ENCODE measurements at regions not wholly inside any gene's neighbourhood (a gene's known extent, or its start where the extent isn't known, plus 50 kb on each side); places are given as distances from the start of the nearest gene placed in this dataset.

DNA sequence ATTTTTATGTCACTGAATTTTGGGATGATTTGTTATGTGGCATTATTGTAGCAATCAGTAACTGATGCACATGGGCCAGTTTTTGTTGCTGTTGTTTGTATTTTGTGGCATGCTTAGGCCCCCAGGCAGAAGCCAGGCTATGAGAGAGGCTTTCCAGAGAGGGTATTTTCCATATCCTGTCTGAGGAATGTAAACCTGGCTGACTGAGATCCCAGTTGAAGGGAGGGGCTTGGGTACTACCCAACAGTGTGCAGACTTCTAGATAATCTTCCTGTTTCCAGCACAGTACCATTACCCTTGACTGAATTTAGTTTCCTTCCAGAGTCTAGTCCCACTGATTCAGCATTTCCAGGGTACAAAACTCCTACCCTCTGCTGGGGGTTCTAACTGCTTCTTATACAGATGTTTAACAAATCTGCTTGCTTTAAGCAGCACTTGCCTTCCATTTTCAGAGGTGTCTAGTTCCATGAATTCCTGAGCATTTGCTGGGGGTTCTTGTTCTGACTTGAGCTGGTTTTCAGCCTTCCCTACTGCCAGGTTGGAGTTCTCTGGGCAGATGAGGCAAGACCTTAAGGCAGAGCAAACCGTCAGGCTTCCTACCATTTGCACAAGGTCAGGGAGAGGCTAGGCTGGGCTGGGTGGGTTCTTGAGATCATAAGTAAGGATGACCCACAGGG lies 104.7 kb upstream of the EGFL6 start:
- Histone ChIP-seq H3K36me3 (ENCODE audit: control insufficient read depth in 2 of 3, insufficient read depth in 3 of 3, low read length in 3 of 3) (no peaks in the 10 kb centered on the region), H3K9me3 (ENCODE audit: control insufficient read depth in 2 of 3, insufficient read depth in 1 of 3, low read length in 3 of 3) (no peaks in the 10 kb centered on the region), H3K9ac (ENCODE audit: low read length in 3 of 3) (no peak overlapping the region), H3K4me1 (ENCODE audit: control insufficient read depth in 2 of 3, insufficient read depth in 2 of 3, low read depth in 1 of 3, low read length in 3 of 3) (no peaks in the 10 kb centered on the region), H3K27ac (ENCODE audit: low read depth in 2 of 2, low read length in 2 of 2) (no peak overlapping the region), H3K27me3 (ENCODE audit: control insufficient read depth, insufficient read depth, low read length) (peaks cover 4% of the 10 kb centered on the region), H3K4me3 (ENCODE audit: low read length in 3 of 3) (no peak overlapping the region)
- intact Hi-C loops (cut with DNase I): no loop called here
- FAIRE-seq (no peak), DNase-seq (no peak)
- TF ChIP-seq, protein P1, sequence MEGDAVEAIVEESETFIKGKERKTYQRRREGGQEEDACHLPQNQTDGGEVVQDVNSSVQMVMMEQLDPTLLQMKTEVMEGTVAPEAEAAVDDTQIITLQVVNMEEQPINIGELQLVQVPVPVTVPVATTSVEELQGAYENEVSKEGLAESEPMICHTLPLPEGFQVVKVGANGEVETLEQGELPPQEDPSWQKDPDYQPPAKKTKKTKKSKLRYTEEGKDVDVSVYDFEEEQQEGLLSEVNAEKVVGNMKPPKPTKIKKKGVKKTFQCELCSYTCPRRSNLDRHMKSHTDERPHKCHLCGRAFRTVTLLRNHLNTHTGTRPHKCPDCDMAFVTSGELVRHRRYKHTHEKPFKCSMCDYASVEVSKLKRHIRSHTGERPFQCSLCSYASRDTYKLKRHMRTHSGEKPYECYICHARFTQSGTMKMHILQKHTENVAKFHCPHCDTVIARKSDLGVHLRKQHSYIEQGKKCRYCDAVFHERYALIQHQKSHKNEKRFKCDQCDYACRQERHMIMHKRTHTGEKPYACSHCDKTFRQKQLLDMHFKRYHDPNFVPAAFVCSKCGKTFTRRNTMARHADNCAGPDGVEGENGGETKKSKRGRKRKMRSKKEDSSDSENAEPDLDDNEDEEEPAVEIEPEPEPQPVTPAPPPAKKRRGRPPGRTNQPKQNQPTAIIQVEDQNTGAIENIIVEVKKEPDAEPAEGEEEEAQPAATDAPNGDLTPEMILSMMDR (IDR thresholded peaks at IDR 0.05; ENCODE audit: borderline replicate concordance, extremely low read depth, insufficient read depth): no peak

DNA sequence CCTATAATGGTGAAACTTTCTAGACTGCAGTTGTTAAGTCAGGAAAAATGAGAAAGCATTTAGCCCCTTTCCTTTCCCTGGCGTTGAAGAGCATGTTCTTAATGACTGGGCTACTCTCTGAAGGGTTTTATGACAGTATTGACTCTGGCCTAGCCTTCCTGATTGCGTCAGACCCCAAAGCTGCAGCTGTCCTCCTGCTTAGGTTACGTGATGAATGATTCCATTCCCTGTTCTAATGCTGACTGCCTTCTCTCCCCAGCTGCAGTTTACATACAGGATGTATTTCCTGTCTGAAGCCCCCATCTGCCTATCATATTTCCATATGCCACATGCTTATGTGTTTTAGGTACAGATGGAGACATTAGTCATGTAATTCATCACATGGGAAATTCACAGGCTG lies 105.8 kb upstream of the EGFL6 start:
- DNase-seq (peak in 4 of 5 donors; percentile 25 to 78 (median 47)), FAIRE-seq (no peak)
- Histone ChIP-seq H3K4me1 (ENCODE audit: control insufficient read depth in 2 of 3, insufficient read depth in 2 of 3, low read depth in 1 of 3, low read length in 3 of 3) (no peaks in the 10 kb centered on the region), H3K9ac (ENCODE audit: low read length in 3 of 3) (no peak overlapping the region), H3K27ac (ENCODE audit: low read depth in 2 of 2, low read length in 2 of 2) (no peak overlapping the region), H3K36me3 (ENCODE audit: control insufficient read depth in 2 of 3, insufficient read depth in 3 of 3, low read length in 3 of 3) (no peaks in the 10 kb centered on the region), H3K27me3 (ENCODE audit: control insufficient read depth, insufficient read depth, low read length) (peaks cover 4% of the 10 kb centered on the region), H3K4me3 (ENCODE audit: low read length in 3 of 3) (no peak overlapping the region), H3K9me3 (ENCODE audit: control insufficient read depth in 2 of 3, insufficient read depth in 1 of 3, low read length in 3 of 3) (no peaks in the 10 kb centered on the region)
- intact Hi-C loops (cut with DNase I): no loop called here
- TF ChIP-seq, protein P1 (IDR thresholded peaks at IDR 0.05; ENCODE audit: borderline replicate concordance, extremely low read depth, insufficient read depth): no peak

DNA sequence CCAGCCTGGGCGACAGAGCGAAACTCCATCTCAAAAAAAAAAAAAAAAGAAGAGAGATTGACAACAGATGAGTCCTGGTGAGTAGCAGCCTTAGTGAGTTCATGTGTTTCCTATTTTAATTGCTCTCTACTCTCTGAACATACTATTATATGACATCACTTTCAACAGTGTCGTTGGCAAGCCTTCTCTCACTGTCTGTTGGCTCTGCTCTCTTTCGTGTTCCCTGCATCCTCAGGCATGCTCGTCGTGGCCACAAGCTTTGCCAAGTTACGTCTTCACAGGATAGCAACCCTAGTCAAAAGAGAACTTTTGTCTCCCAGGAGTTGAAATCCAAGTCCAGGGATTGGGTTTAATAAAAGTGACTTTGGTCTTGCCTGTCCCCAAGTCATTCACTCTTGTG lies 117.1 kb upstream of the EGFL6 start:
- Histone ChIP-seq H3K4me3 (ENCODE audit: low read length in 3 of 3) (no peak overlapping the region), H3K9me3 (ENCODE audit: control insufficient read depth in 2 of 3, insufficient read depth in 1 of 3, low read length in 3 of 3) (no peaks in the 10 kb centered on the region), H3K9ac (ENCODE audit: low read length in 3 of 3) (no peak overlapping the region), H3K4me1 (ENCODE audit: control insufficient read depth in 2 of 3, insufficient read depth in 2 of 3, low read depth in 1 of 3, low read length in 3 of 3) (no peaks in the 10 kb centered on the region), H3K36me3 (ENCODE audit: control insufficient read depth in 2 of 3, insufficient read depth in 3 of 3, low read length in 3 of 3) (no peaks in the 10 kb centered on the region), H3K27ac (ENCODE audit: low read depth in 2 of 2, low read length in 2 of 2) (no peak overlapping the region), H3K27me3 (ENCODE audit: control insufficient read depth, insufficient read depth, low read length) (peaks cover 4% of the 10 kb centered on the region)
- FAIRE-seq: no peak
- TF ChIP-seq, protein P1 (IDR thresholded peaks at IDR 0.05; ENCODE audit: borderline replicate concordance, extremely low read depth, insufficient read depth): no peak
- intact Hi-C loops (cut with DNase I): no loop called here
- no peak for DNase-seq

- Histone ChIP-seq H3K4me1 (ENCODE audit: control insufficient read depth in 2 of 3, insufficient read depth in 2 of 3, low read depth in 1 of 3, low read length in 3 of 3) (no peaks in the 10 kb centered on the region), H3K27me3 (ENCODE audit: control insufficient read depth, insufficient read depth, low read length) (peaks cover 4% of the 10 kb centered on the region), H3K9ac (ENCODE audit: low read length in 3 of 3) (no peak overlapping the region), H3K27ac (ENCODE audit: low read depth in 2 of 2, low read length in 2 of 2) (no peak overlapping the region), H3K9me3 (ENCODE audit: control insufficient read depth in 2 of 3, insufficient read depth in 1 of 3, low read length in 3 of 3) (no peaks in the 10 kb centered on the region), H3K4me3 (ENCODE audit: low read length in 3 of 3) (no peak overlapping the region), H3K36me3 (ENCODE audit: control insufficient read depth in 2 of 3, insufficient read depth in 3 of 3, low read length in 3 of 3) (no peaks in the 10 kb centered on the region)
- DNase-seq: no peak
- intact Hi-C loops (cut with DNase I): no loop called here
- no peak for FAIRE-seq
- TF ChIP-seq, protein P1 (IDR thresholded peaks at IDR 0.05; ENCODE audit: borderline replicate concordance, extremely low read depth, insufficient read depth): no peak
Measured at GRCh38 chrX:13449441-13449840, 120.0 kb upstream of the EGFL6 start.
